Parathyroid adenoma (tissue), 2 donors: ENCODE measurements at regions not wholly inside any gene's neighbourhood (a gene's known extent, or its start where the extent isn't known, plus 50 kb on each side); places are given as distances from the start of the nearest gene placed in this dataset.

Experiments
- H2AFZ ChIP-seq: fragments of 300-600 bp; sonication (generic); one replicate; pipeline ENCODE4 v1.7.0; 2017; ENCODE audit warnings: antibody characterized with exemption, mild to moderate bottlenecking
- H3K27ac ChIP-seq: fragments of 300-600 bp; sonication (generic); one replicate; pipeline ENCODE4 v1.7.0; 2017
- H3K27me3 ChIP-seq: fragments of 300-600 bp; sonication (generic); one replicate; pipeline ENCODE4 v1.7.0; 2017; ENCODE audit warnings: low read length; ENCODE audit not compliant: control insufficient read depth, insufficient read depth
- H3K36me3 ChIP-seq: fragments of 300-600 bp; sonication (generic); one replicate; pipeline ENCODE4 v1.7.0; 2017; ENCODE audit warnings: low read length; ENCODE audit not compliant: control insufficient read depth, insufficient read depth
- H3K4me1 ChIP-seq: fragments of 300-600 bp; sonication (generic); one replicate; pipeline ENCODE4 v1.7.0; 2017; ENCODE audit warnings: control low read depth
- H3K4me2 ChIP-seq: fragments of 300-600 bp; sonication (generic); one replicate; pipeline ENCODE4 v1.7.0; 2017; ENCODE audit warnings: low read length
- H3K4me3 ChIP-seq: fragments of 300-600 bp; sonication (generic); one replicate; pipeline ENCODE4 v1.7.0; 2017; ENCODE audit warnings: low read depth, low read length
- H3K79me2 ChIP-seq: fragments of 300-600 bp; sonication (generic); one replicate; pipeline ENCODE4 v1.7.0; 2017; ENCODE audit warnings: control low read depth
- H3K9ac ChIP-seq: fragments of 300-600 bp; sonication (generic); one replicate; pipeline ENCODE4 v1.7.0; 2017; ENCODE audit warnings: mild to moderate bottlenecking
- H3K9me3 ChIP-seq: fragments of 300-600 bp; sonication (generic); one replicate; pipeline ENCODE4 v1.7.0; 2017; ENCODE audit warnings: low read length; ENCODE audit not compliant: control insufficient read depth
- CTCF ChIP-seq: fragments of 300-600 bp; sonication (generic); IDR thresholded peaks from one replicate; pipeline ENCODE4 v1.7.0; 2017; ENCODE audit warnings: antibody characterized with exemption, mild to moderate bottlenecking
- donor health status: primary hyperparathyroidism.

- Histone ChIP-seq H3K79me2 (no peaks in the 10 kb centered on the region), H3K9me3 (no peaks in the 10 kb centered on the region), H3K4me3 (no peak overlapping the region), H2AFZ (no peak overlapping the region), H3K9ac (no peak overlapping the region), H3K36me3 (no peaks in the 10 kb centered on the region), H3K4me2 (no peak overlapping the region), H3K4me1 (no peaks in the 10 kb centered on the region), H3K27me3 (no peaks in the 10 kb centered on the region), H3K27ac (no peak overlapping the region)
- no peak for TF ChIP-seq CTCF
Measured at GRCh38 chr1:38228718-38229117, 182.1 kb upstream of the POU3F1 start.

GRCh38 chr1:38225745-38226144 is 179.2 kb upstream of the POU3F1 start:
- H3K9ac ChIP-seq, result no peak overlapping the region
- no peaks in the 10 kb centered on the region for H3K9me3 ChIP-seq
- H3K4me3 ChIP-seq, result no peak overlapping the region
- H3K36me3 ChIP-seq, result no peaks in the 10 kb centered on the region
- H2AFZ ChIP-seq, result no peak overlapping the region
- H3K27me3 ChIP-seq, result no peaks in the 10 kb centered on the region
- no peak for TF ChIP-seq CTCF
- H3K4me2 ChIP-seq, result no peak overlapping the region
- no peaks in the 10 kb centered on the region for H3K4me1 ChIP-seq
- no peaks in the 10 kb centered on the region for H3K79me2 ChIP-seq
- H3K27ac ChIP-seq, result no peak overlapping the region

GRCh38 chr1:38223391-38223790 is 176.8 kb upstream of the POU3F1 start:
- H3K27ac ChIP-seq, result no peak overlapping the region
- H3K4me2 ChIP-seq, result no peak overlapping the region
- no peaks in the 10 kb centered on the region for H3K79me2 ChIP-seq
- no peaks in the 10 kb centered on the region for H3K36me3 ChIP-seq
- no peak overlapping the region for H2AFZ ChIP-seq
- no peak for TF ChIP-seq CTCF
- H3K9ac ChIP-seq, result no peak overlapping the region
- H3K4me3 ChIP-seq, result no peak overlapping the region
- H3K27me3 ChIP-seq, result no peaks in the 10 kb centered on the region
- H3K9me3 ChIP-seq, result no peaks in the 10 kb centered on the region
- H3K4me1 ChIP-seq, result no peaks in the 10 kb centered on the region

GRCh38 chr1:38222891-38223290 is 176.3 kb upstream of the POU3F1 start:
- Histone ChIP-seq H3K79me2 (no peaks in the 10 kb centered on the region), H3K9me3 (no peaks in the 10 kb centered on the region), H3K4me3 (no peak overlapping the region), H2AFZ (no peak overlapping the region), H3K36me3 (no peaks in the 10 kb centered on the region), H3K9ac (no peak overlapping the region), H3K27me3 (no peaks in the 10 kb centered on the region), H3K4me1 (no peaks in the 10 kb centered on the region), H3K27ac (no peak overlapping the region), H3K4me2 (no peak overlapping the region)
- no peak for TF ChIP-seq CTCF

GRCh38 chr1:38221006-38221649 is 174.5 kb upstream of the POU3F1 start:
- TF ChIP-seq CTCF, result no peak
- no peak overlapping the region for H2AFZ ChIP-seq
- H3K9me3 ChIP-seq, result no peaks in the 10 kb centered on the region
- H3K27ac ChIP-seq, result no peak overlapping the region
- no peak overlapping the region for H3K9ac ChIP-seq
- no peak overlapping the region for H3K4me3 ChIP-seq
- no peaks in the 10 kb centered on the region for H3K27me3 ChIP-seq
- H3K4me1 ChIP-seq, result no peaks in the 10 kb centered on the region
- no peak overlapping the region for H3K4me2 ChIP-seq
- no peaks in the 10 kb centered on the region for H3K36me3 ChIP-seq
- no peaks in the 10 kb centered on the region for H3K79me2 ChIP-seq
